ENCODE measurements at regions not wholly inside any gene's neighbourhood (a gene's known extent, or its start where the extent isn't known, plus 50 kb on each side); places are given as distances from the start of the nearest gene placed in this dataset.

DNA sequence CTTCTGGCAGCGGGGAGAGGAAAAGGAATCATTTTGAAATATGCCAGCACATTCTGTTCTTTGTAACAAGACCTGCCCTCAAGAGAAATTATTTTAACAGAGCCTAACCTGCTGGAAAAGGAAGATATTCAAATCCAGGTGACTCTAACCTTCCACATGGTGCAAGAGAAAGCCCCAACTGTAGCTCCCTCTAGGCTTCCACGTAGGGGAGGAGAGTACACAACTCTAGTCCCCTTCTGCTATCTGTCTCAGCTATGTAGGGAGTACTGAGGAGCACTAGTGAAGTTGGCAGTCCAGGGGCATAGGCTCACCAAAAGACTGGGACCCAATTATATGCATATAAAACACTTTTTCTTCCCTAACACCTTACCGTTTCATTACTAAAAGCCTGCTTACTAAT lies 82.2 kb upstream of the SIX3 start:
- H3K4me1 ChIP-seq (ENCODE audit: control insufficient read depth in 2 of 2, insufficient read depth in 2 of 2, low read length in 2 of 2): no peaks in the 10 kb centered on the region
- peaks cover 0 to 5% (median 0%) of the 10 kb centered on the region in 3 donors for H3K9me3 ChIP-seq (ENCODE audit: control extremely low read depth in 1 of 3, control insufficient read depth in 2 of 3, insufficient read depth in 1 of 3, low read length in 2 of 3)
- TF ChIP-seq CTCF (IDR thresholded peaks at IDR 0.05) (no peak), EZH2 (IDR thresholded peaks at IDR 0.05; ENCODE audit: borderline replicate concordance, insufficient read depth, low read depth, low read length, poor library complexity, severe bottlenecking) (no peak)
- CTCF ChIA-PET: no interaction called here
- peaks cover 10% of the 10 kb centered on the region for H3K9me3 Mint-ChIP-seq (ENCODE audit: insufficient read depth)
- DNase-seq: no peak
- no peaks in the 10 kb centered on the region for H3K4me1 Mint-ChIP-seq
- no peaks in the 10 kb centered on the region for H3K36me3 ChIP-seq (replicated peaks in 1 of 2; ENCODE audit: control extremely low read depth in 1 of 2, control insufficient read depth in 1 of 2, extremely low read depth in 1 of 2, insufficient read depth in 2 of 2, low read length in 1 of 2)
- H3K27me3 Mint-ChIP-seq: peaks cover 42% of the 10 kb centered on the region
- no peaks in the 10 kb centered on the region for H4K20me1 ChIP-seq (ENCODE audit: control insufficient read depth, insufficient read depth, low read length, poor library complexity, severe bottlenecking)
- POLR2A ChIA-PET: no interaction called here
- intact Hi-C loops (cut with micrococcal nuclease): no loop called here
- H3K4me2 ChIP-seq (replicated peaks; ENCODE audit: low read depth, low read length, poor library complexity, severe bottlenecking): no peak overlapping the region
- H3K79me2 ChIP-seq (ENCODE audit: control insufficient read depth, insufficient read depth, low read length): no peaks in the 10 kb centered on the region
- no peak overlapping the region for H3K4me3 ChIP-seq (ENCODE audit: control extremely low read depth in 1 of 5, extremely low read depth in 1 of 5, insufficient read depth in 1 of 5, low read depth in 2 of 5, low read length in 4 of 5)
- H3K27ac ChIP-seq (ENCODE audit: low read length in 2 of 2): no peak overlapping the region
- H3K27me3 ChIP-seq (replicated peaks in 1 of 4; ENCODE audit: control extremely low read depth in 1 of 4, control insufficient read depth in 3 of 4, insufficient read depth in 4 of 4, low read length in 3 of 4): peaks cover 0 to 11% (median 3%) of the 10 kb centered on the region in 4 experiments
- WGBS (ENCODE audit: insufficient coverage): no CpG with 5 or more reads among the region's 3 CpGs
- H3K9ac ChIP-seq (ENCODE audit: low read length): no peak overlapping the region
- H3K27ac Mint-ChIP-seq: no peak overlapping the region
- ATAC-seq (ENCODE audit: low read depth): no peak
- H3K4me3 Mint-ChIP-seq: no peak overlapping the region
- H2AFZ ChIP-seq (ENCODE audit: insufficient read depth, low read depth, low read length, poor library complexity, severe bottlenecking): no peak overlapping the region

GRCh38 chr2:44866152-44866551 lies 75.3 kb upstream of the SIX3 start:
- no peak overlapping the region for H3K27ac ChIP-seq (ENCODE audit: low read length in 2 of 2)
- no peak overlapping the region for H3K9ac ChIP-seq (ENCODE audit: low read length)
- Mint-ChIP-seq H3K27ac (no peak overlapping the region), H3K27me3 (peaks cover 11% of the 10 kb centered on the region), H3K4me3 (no peak overlapping the region), H3K4me1 (no peaks in the 10 kb centered on the region), H3K9me3 (ENCODE audit: insufficient read depth) (no peaks in the 10 kb centered on the region)
- DNase-seq: no peak
- H3K36me3 ChIP-seq (replicated peaks in 1 of 2; ENCODE audit: control extremely low read depth in 1 of 2, control insufficient read depth in 1 of 2, extremely low read depth in 1 of 2, insufficient read depth in 2 of 2, low read length in 1 of 2): no peaks in the 10 kb centered on the region
- no CpG with 5 or more reads among the region's 1 CpG for WGBS (ENCODE audit: insufficient coverage)
- H3K79me2 ChIP-seq (ENCODE audit: control insufficient read depth, insufficient read depth, low read length): no peaks in the 10 kb centered on the region
- no peak for ATAC-seq (ENCODE audit: low read depth)
- no peaks in the 10 kb centered on the region for H3K4me1 ChIP-seq (ENCODE audit: control insufficient read depth in 2 of 2, insufficient read depth in 2 of 2, low read length in 2 of 2)
- no peaks in the 10 kb centered on the region for H4K20me1 ChIP-seq (ENCODE audit: control insufficient read depth, insufficient read depth, low read length, poor library complexity, severe bottlenecking)
- H3K4me2 ChIP-seq (replicated peaks; ENCODE audit: low read depth, low read length, poor library complexity, severe bottlenecking): no peak overlapping the region
- H3K4me3 ChIP-seq (ENCODE audit: control extremely low read depth in 1 of 5, extremely low read depth in 1 of 5, insufficient read depth in 1 of 5, low read depth in 2 of 5, low read length in 4 of 5): no peak overlapping the region
- TF ChIP-seq CTCF (IDR thresholded peaks at IDR 0.05) (no peak), EZH2 (IDR thresholded peaks at IDR 0.05; ENCODE audit: borderline replicate concordance, insufficient read depth, low read depth, low read length, poor library complexity, severe bottlenecking) (no peak)
- H3K27me3 ChIP-seq (replicated peaks in 1 of 4; ENCODE audit: control extremely low read depth in 1 of 4, control insufficient read depth in 3 of 4, insufficient read depth in 4 of 4, low read length in 3 of 4): peaks cover 0 to 11% (median 0%) of the 10 kb centered on the region in 4 experiments
- H3K9me3 ChIP-seq (ENCODE audit: control extremely low read depth in 1 of 3, control insufficient read depth in 2 of 3, insufficient read depth in 1 of 3, low read length in 2 of 3): no peaks in the 10 kb centered on the region
- H2AFZ ChIP-seq (ENCODE audit: insufficient read depth, low read depth, low read length, poor library complexity, severe bottlenecking): no peak overlapping the region
- POLR2A ChIA-PET: no interaction called here
- CTCF ChIA-PET: no interaction called here
- intact Hi-C loops (cut with micrococcal nuclease): no loop called here

Data from B cell (primary cell).